Lower lobe of right lung (tissue), 2 donors: ENCODE measurements at regions not wholly inside any gene's neighbourhood (a gene's known extent, or its start where the extent isn't known, plus 50 kb on each side); places are given as distances from the start of the nearest gene placed in this dataset.

ENCODE experiments used
- ATAC-seq, 2 donors: fragments of 200-7000 bp; cut with Tn5 transposase; one replicate each; pipeline ENCODE4 v1.9.1; 2020 to 2022; ENCODE audit warnings: mild to moderate bottlenecking in 2 of 2, moderate library complexity in 2 of 2
- DNase-seq: peaks from one replicate; pipeline ENCODE4 v3.0.0-alpha.2; 2020
- H3K27ac ChIP-seq: fragments of 200-600 bp; one replicate; pipeline ENCODE4 v1.8.0; 2022
- H3K27me3 ChIP-seq: fragments of 200-600 bp; one replicate; pipeline ENCODE4 v1.8.0; 2022; ENCODE audit warnings: low read depth
- H3K36me3 ChIP-seq: fragments of 200-600 bp; one replicate; pipeline ENCODE4 v1.8.0; 2022; ENCODE audit warnings: mild to moderate bottlenecking
- H3K4me1 ChIP-seq: fragments of 200-600 bp; one replicate; pipeline ENCODE4 v1.8.0; 2022
- H3K4me3 ChIP-seq: fragments of 200-600 bp; one replicate; pipeline ENCODE4 v1.8.0; 2022; ENCODE audit warnings: mild to moderate bottlenecking
- H3K9me3 ChIP-seq: fragments of 200-600 bp; one replicate; pipeline ENCODE4 v1.8.0; 2022
- intact Hi-C: fragments of 100-400 bp; cut with DNase I; formaldehyde crosslinking; loops from one replicate; pipeline ENCODE4 v1.11.0; 2022
- TF ChIP-seq, protein P1 (sequence below): fragments of 200-600 bp; IDR thresholded peaks from one replicate; pipeline ENCODE4 v1.8.0; 2022; ENCODE audit warnings: antibody characterized with exemption, mild to moderate bottlenecking
- donor health status: DM: no; HTN: yes; CAD: no; lungs with severe emphysema.

GRCh38 chr11:113568566-113568965, 93.4 kb upstream of the DRD2 start:
- no peak for DNase-seq
- intact Hi-C loops = no loop called here
- TF ChIP-seq, protein P1, sequence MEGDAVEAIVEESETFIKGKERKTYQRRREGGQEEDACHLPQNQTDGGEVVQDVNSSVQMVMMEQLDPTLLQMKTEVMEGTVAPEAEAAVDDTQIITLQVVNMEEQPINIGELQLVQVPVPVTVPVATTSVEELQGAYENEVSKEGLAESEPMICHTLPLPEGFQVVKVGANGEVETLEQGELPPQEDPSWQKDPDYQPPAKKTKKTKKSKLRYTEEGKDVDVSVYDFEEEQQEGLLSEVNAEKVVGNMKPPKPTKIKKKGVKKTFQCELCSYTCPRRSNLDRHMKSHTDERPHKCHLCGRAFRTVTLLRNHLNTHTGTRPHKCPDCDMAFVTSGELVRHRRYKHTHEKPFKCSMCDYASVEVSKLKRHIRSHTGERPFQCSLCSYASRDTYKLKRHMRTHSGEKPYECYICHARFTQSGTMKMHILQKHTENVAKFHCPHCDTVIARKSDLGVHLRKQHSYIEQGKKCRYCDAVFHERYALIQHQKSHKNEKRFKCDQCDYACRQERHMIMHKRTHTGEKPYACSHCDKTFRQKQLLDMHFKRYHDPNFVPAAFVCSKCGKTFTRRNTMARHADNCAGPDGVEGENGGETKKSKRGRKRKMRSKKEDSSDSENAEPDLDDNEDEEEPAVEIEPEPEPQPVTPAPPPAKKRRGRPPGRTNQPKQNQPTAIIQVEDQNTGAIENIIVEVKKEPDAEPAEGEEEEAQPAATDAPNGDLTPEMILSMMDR = no peak

DNA sequence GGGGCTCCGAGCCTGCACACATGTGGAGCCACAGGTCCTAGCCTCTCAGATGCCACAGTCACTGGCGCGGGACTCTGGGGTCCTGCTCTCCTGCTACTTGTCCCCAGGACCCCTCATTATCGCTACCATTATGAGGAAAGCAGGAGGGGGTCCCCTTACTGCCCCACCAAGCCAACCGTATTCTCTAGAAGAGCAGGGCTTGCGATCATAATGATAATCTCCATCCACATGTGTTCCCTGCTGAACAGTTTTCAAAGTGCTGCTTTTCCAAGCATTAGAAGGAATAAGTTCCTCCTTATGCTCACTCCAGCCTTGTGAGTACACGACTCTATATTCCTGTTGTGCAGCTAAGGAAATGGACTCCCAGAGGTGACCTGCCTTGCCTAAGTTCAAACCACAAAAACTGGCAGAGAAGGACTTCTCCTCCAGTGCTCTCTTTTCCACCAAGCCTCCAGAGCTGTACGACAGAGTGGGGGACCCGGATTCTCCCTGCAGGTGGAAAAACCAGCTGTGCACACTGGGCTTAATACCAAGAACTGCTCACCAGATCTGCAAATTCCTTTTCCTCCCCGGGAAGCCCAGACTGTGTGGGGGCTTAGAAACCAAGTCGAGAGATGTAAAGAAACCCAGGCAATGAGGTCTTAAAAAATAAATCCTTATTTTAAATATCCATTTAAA, 92.8 kb upstream of the DRD2 start:
- Histone ChIP-seq H3K4me3 (no peak overlapping the region), H3K4me1 (no peaks in the 10 kb centered on the region), H3K9me3 (no peaks in the 10 kb centered on the region), H3K36me3 (no peaks in the 10 kb centered on the region), H3K27ac (no peak overlapping the region), H3K27me3 (no peaks in the 10 kb centered on the region)
- no peak for DNase-seq
- intact Hi-C loops = no loop called here
- ATAC-seq = no peak
- TF ChIP-seq, protein P1 = no peak

More at GRCh38 chr11:113568566-113568965, 93.4 kb upstream of the DRD2 start:
- no peaks in the 10 kb centered on the region for H3K4me1 ChIP-seq
- H3K27me3 ChIP-seq = no peaks in the 10 kb centered on the region
- H3K27ac ChIP-seq = no peak overlapping the region
- ATAC-seq = no peak
- no peaks in the 10 kb centered on the region for H3K9me3 ChIP-seq
- no peaks in the 10 kb centered on the region for H3K36me3 ChIP-seq
- no peak overlapping the region for H3K4me3 ChIP-seq

DNA sequence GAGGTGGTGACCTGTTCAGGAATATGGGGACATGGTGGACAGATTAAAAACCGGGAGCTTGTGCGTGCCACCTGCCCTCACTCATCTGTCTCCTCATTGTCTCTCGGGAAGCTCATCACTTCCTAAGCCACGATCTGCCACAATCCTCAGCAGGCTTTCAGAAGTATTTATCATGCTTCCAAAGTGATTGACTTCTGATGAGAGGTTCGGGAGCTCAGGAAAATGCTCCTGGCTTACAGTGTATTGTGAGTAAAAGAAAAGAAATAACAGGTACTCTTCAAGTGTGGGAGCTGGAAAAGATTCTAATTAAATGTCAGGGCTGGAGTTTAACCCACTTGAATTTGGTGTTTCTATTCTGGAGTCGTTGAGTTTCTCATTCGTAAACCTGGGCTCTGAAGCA, 91.9 kb upstream of the DRD2 start:
- TF ChIP-seq, protein P1 = no peak
- H3K36me3 ChIP-seq = no peaks in the 10 kb centered on the region
- no peaks in the 10 kb centered on the region for H3K4me1 ChIP-seq
- H3K9me3 ChIP-seq = no peaks in the 10 kb centered on the region
- no peaks in the 10 kb centered on the region for H3K27me3 ChIP-seq
- H3K27ac ChIP-seq = no peak overlapping the region
- H3K4me3 ChIP-seq = no peak overlapping the region
- ATAC-seq (no peak), DNase-seq (no peak)
- intact Hi-C loops = no loop called here

- Histone ChIP-seq H3K27me3 (no peaks in the 10 kb centered on the region), H3K9me3 (no peaks in the 10 kb centered on the region), H3K4me3 (no peak overlapping the region), H3K27ac (no peak overlapping the region), H3K4me1 (no peaks in the 10 kb centered on the region), H3K36me3 (no peaks in the 10 kb centered on the region)
- intact Hi-C loops = no loop called here
- no peak for ATAC-seq
- DNase-seq = no peak
- TF ChIP-seq, protein P1 = no peak
Observed at GRCh38 chr11:113564527-113565130, 89.4 kb upstream of the DRD2 start.

GRCh38 chr11:113563766-113564526, 88.7 kb upstream of the DRD2 start:
- no peaks in the 10 kb centered on the region for H3K9me3 ChIP-seq
- DNase-seq (no peak), ATAC-seq (no peak)
- no peaks in the 10 kb centered on the region for H3K27me3 ChIP-seq
- no peaks in the 10 kb centered on the region for H3K4me1 ChIP-seq
- no peaks in the 10 kb centered on the region for H3K36me3 ChIP-seq
- no peak overlapping the region for H3K27ac ChIP-seq
- H3K4me3 ChIP-seq = no peak overlapping the region
- TF ChIP-seq, protein P1 = no peak
- intact Hi-C loops = no loop called here
